NCI-H226 (cell line): ENCODE measurements at regions not wholly inside any gene's neighbourhood (a gene's known extent, or its start where the extent isn't known, plus 50 kb on each side); places are given as distances from the start of the nearest gene placed in this dataset.
"Not testable (repeated sequence)": the region's sequence is repeated elsewhere in the genome, so short reads cannot be mapped to it uniquely, and the experiment has no call there.

Experiments
- DNase-seq: peaks from one replicate; pipeline ENCODE4 v3.0.0-alpha.2; 2015

- DNase-seq: no peak
Measured at GRCh38 chr10:34957531-34957930, 132.6 kb downstream of the CUL2 start.

- DNase-seq: peak; percentile 8
Measured at GRCh38 chr10:34956756-34957155, 133.4 kb downstream of the CUL2 start.

- peak; percentile 4 for DNase-seq
Measured at GRCh38 chr10:34955391-34955790, 134.8 kb downstream of the CUL2 start.

GRCh38 chr10:34954142-34954541 lies 136.0 kb downstream of the CUL2 start:
- no peak for DNase-seq

GRCh38 chr10:34951263-34951887 lies 136.3 kb upstream of the PARD3 start:
- DNase-seq: not testable (repeated sequence)

- not testable (repeated sequence) for DNase-seq
Measured at GRCh38 chr10:34945951-34946522, 130.9 kb upstream of the PARD3 start.

GRCh38 chr10:34941471-34942357 lies 126.6 kb upstream of the PARD3 start:
- DNase-seq: peak; percentile 13

GRCh38 chr10:34940436-34940835 lies 125.3 kb upstream of the PARD3 start:
- no peak for DNase-seq

GRCh38 chr10:34938399-34938670 lies 123.2 kb upstream of the PARD3 start:
- DNase-seq: no peak

GRCh38 chr10:34937643-34938398 lies 122.7 kb upstream of the PARD3 start:
- DNase-seq: peak; percentile 16

- no peak for DNase-seq
Measured at GRCh38 chr10:34936061-34936460, 121.0 kb upstream of the PARD3 start.

- DNase-seq: no peak
Measured at GRCh38 chr10:34933676-34934075, 118.6 kb upstream of the PARD3 start.

- no peak for DNase-seq
Measured at GRCh38 chr10:34932235-34932634, 117.1 kb upstream of the PARD3 start.

- DNase-seq: no peak
Measured at GRCh38 chr10:34931216-34931615, 116.1 kb upstream of the PARD3 start.

- peak; percentile 54 for DNase-seq
Measured at GRCh38 chr10:34922138-34922537, 107.0 kb upstream of the PARD3 start.

- no peak for DNase-seq
Measured at GRCh38 chr10:34920578-34920977, 105.5 kb upstream of the PARD3 start.

GRCh38 chr10:34918776-34919315 lies 103.8 kb upstream of the PARD3 start:
- no peak for DNase-seq

GRCh38 chr10:34918060-34918775 lies 103.1 kb upstream of the PARD3 start:
- DNase-seq: no peak

GRCh38 chr10:34916314-34916713 lies 101.2 kb upstream of the PARD3 start:
- peak; percentile 52 for DNase-seq

GRCh38 chr10:34912771-34913170 lies 97.7 kb upstream of the PARD3 start:
- DNase-seq: no peak

GRCh38 chr10:34911661-34912205 lies 96.6 kb upstream of the PARD3 start:
- DNase-seq: no peak

- no peak for DNase-seq
Measured at GRCh38 chr10:34908481-34908880, 93.4 kb upstream of the PARD3 start.
